SU-DHL-6 (cell line): ENCODE measurements at regions not wholly inside any gene's neighbourhood (a gene's known extent, or its start where the extent isn't known, plus 50 kb on each side); places are given as distances from the start of the nearest gene placed in this dataset.

Experiments used
- CTCF ChIP-seq: fragments of 200-600 bp; sonication (generic); IDR thresholded peaks from one replicate; pipeline ENCODE4 v1.5.1; 2017; ENCODE audit warnings: antibody characterized with exemption, mild to moderate bottlenecking, low read length, moderate library complexity; ENCODE audit not compliant: insufficient read depth, poor library complexity, severe bottlenecking
- EZH2phosphoT487 ChIP-seq: fragments of 200-600 bp; sonication (generic), shearing (Covaris generic); conservative IDR thresholded peaks from 2 replicates; pipeline ENCODE4 v1.6.1; 2018; ENCODE audit warnings: mild to moderate bottlenecking, antibody characterized with exemption, low read length, moderate library complexity, mixed read lengths

- TF ChIP-seq CTCF (no peak), EZH2phosphoT487 (no peak)
Observed at GRCh38 chr4:188658958-188659522, 519.8 kb downstream of the TRIML1 start.
